ENCODE measurements at regions not wholly inside any gene's neighbourhood (a gene's known extent, or its start where the extent isn't known, plus 50 kb on each side); places are given as distances from the start of the nearest gene placed in this dataset.

DNA sequence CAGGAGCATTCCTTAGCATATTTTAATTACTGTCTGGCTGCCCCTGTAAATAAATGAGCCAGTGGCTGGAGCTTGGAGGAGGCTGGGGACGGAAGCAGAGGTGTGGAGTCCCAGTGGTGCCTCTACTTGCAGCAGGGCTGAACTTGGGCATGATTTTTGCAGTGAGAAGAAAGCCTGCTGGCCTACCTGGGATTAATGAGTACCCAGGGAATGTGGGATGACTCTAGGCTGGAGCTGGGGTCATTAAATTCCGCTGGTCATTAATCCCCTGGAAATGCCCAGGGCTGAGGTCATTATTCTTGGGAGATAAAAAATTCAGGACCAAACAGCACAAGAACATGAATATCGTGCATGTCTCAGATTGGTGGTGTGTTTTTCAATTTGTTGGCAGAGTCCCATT is 753.3 kb downstream of the VRK1 start:
- TF ChIP-seq FOS (IDR thresholded peaks at IDR 0.05; ENCODE audit: borderline replicate concordance, insufficient read depth, low read length), result no peak
- TF ChIP-seq, protein P1, sequence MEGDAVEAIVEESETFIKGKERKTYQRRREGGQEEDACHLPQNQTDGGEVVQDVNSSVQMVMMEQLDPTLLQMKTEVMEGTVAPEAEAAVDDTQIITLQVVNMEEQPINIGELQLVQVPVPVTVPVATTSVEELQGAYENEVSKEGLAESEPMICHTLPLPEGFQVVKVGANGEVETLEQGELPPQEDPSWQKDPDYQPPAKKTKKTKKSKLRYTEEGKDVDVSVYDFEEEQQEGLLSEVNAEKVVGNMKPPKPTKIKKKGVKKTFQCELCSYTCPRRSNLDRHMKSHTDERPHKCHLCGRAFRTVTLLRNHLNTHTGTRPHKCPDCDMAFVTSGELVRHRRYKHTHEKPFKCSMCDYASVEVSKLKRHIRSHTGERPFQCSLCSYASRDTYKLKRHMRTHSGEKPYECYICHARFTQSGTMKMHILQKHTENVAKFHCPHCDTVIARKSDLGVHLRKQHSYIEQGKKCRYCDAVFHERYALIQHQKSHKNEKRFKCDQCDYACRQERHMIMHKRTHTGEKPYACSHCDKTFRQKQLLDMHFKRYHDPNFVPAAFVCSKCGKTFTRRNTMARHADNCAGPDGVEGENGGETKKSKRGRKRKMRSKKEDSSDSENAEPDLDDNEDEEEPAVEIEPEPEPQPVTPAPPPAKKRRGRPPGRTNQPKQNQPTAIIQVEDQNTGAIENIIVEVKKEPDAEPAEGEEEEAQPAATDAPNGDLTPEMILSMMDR (IDR thresholded peaks at IDR 0.05; ENCODE audit: extremely low read depth in 1 of 2, insufficient read depth in 1 of 2, low read depth in 1 of 2, low read length in 2 of 2), result no peak
- TF ChIP-seq POLR2AphosphoS5 (IDR thresholded peaks at IDR 0.05; ENCODE audit: insufficient read depth, low read depth, low read length), result no peak
- TF ChIP-seq EZH2 (IDR thresholded peaks at IDR 0.05; ENCODE audit: borderline replicate concordance, low read depth, low read length, severe bottlenecking), result no peak
- TF ChIP-seq MYC (IDR thresholded peaks at IDR 0.05; ENCODE audit: low read depth, low read length), result no peak
- TF ChIP-seq POLR2A (IDR thresholded peaks at IDR 0.05; ENCODE audit: low read depth, low read length), result no peak
- TF ChIP-seq, protein P2, sequence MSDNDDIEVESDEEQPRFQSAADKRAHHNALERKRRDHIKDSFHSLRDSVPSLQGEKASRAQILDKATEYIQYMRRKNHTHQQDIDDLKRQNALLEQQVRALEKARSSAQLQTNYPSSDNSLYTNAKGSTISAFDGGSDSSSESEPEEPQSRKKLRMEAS (IDR thresholded peaks at IDR 0.05; ENCODE audit: insufficient read depth, insufficient read length), result no peak
- TF ChIP-seq GATA2 (IDR thresholded peaks at IDR 0.05; ENCODE audit: insufficient read depth, insufficient read length, low read depth, low read length), result no peak
- TF ChIP-seq JUN (IDR thresholded peaks at IDR 0.05; ENCODE audit: borderline replicate concordance, insufficient read depth, insufficient read length, low read depth), result no peak
